ENCODE measurements at regions not wholly inside any gene's neighbourhood (a gene's known extent, or its start where the extent isn't known, plus 50 kb on each side); places are given as distances from the start of the nearest gene placed in this dataset.
A peak's percentile ranks its signal among the peaks of the same experiment; 100 is the strongest.

DNA sequence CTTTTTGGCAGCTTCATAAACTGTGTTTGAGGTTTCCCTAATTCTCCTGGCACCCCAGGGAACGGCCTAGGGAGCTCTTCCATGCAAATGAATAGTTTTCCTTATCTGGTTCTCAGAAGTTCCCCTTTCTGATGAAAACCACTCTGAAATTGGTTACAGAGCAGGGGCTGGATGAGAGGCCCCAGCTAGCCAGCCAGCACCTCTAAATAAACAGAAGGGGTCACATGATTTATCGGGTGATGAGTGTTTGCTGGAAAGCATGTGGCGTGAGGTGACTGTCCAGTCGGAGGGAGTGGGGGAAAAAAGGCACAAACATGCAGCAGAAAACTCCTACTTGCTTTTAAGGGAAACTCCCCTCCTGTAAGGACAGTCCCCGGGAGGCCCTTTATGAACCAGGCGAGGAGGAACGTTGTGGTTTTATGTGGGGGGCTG is 261.2 kb upstream of the ANKRD55 start (continued):
- TF ChIP-seq, protein P1, sequence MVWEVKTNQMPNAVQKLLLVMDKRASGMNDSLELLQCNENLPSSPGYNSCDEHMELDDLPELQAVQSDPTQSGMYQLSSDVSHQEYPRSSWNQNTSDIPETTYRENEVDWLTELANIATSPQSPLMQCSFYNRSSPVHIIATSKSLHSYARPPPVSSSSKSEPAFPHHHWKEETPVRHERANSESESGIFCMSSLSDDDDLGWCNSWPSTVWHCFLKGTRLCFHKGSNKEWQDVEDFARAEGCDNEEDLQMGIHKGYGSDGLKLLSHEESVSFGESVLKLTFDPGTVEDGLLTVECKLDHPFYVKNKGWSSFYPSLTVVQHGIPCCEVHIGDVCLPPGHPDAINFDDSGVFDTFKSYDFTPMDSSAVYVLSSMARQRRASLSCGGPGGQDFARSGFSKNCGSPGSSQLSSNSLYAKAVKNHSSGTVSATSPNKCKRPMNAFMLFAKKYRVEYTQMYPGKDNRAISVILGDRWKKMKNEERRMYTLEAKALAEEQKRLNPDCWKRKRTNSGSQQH (CRISPR knock-in tag; IDR thresholded peaks at IDR 0.05) = no peak
- TF ChIP-seq SPI1 (IDR thresholded peaks at IDR 0.05; ENCODE audit: borderline replicate concordance, low read depth, low read length) (no peak), KLF10 (CRISPR knock-in tag; IDR thresholded peaks at IDR 0.05) (no peak), DDX20 (tag; IDR thresholded peaks at IDR 0.05; ENCODE audit: low read depth) (no peak), KDM2B (CRISPR knock-in tag; IDR thresholded peaks at IDR 0.05) (no peak), HNRNPL (IDR thresholded peaks at IDR 0.05; ENCODE audit: low read depth, low read length) (no peak), ZBTB8A (IDR thresholded peaks at IDR 0.05; ENCODE audit: partially characterized antibody) (no peak), XRCC5 (IDR thresholded peaks at IDR 0.05; ENCODE audit: low read depth, low read length) (no peak), HDAC1 (IDR thresholded peaks at IDR 0.05) (no peak), MYC (IDR thresholded peaks at IDR 0.05; ENCODE audit: low read depth, low read length) (peak; percentile 63; the same call in 1 of the 2 replicates), MYC (CRISPR knock-in tag; IDR thresholded peaks at IDR 0.05; ENCODE audit: borderline replicate concordance, low read depth) (no peak), ZFX (CRISPR knock-in tag; IDR thresholded peaks at IDR 0.05) (no peak), ZNF316 (IDR thresholded peaks at IDR 0.05) (no peak), KDM5B (IDR thresholded peaks at IDR 0.05; ENCODE audit: insufficient replicate concordance, low read depth, low read length) (no peak), SMARCA5 (IDR thresholded peaks at IDR 0.05) (no peak), ZNF830 (CRISPR knock-in tag; IDR thresholded peaks at IDR 0.05) (no peak), MED1 (CRISPR knock-in tag; IDR thresholded peaks at IDR 0.05; ENCODE audit: borderline replicate concordance) (no peak), SMAD1 (IDR thresholded peaks at IDR 0.05; ENCODE audit: low read depth, low read length, partially characterized antibody) (no peak), POLR2B (IDR thresholded peaks at IDR 0.05; ENCODE audit: low read depth, partially characterized antibody) (no peak)
- TF ChIP-seq, protein P2, sequence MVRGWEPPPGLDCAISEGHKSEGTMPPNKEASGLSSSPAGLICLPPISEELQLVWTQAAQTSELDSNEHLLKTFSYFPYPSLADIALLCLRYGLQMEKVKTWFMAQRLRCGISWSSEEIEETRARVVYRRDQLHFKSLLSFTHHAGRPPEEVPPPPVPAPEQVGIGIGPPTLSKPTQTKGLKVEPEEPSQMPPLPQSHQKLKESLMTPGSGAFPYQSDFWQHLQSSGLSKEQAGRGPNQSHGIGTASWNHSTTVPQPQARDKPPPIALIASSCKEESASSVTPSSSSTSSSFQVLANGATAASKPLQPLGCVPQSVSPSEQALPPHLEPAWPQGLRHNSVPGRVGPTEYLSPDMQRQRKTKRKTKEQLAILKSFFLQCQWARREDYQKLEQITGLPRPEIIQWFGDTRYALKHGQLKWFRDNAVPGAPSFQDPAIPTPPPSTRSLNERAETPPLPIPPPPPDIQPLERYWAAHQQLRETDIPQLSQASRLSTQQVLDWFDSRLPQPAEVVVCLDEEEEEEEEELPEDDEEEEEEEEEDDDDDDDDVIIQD (CRISPR knock-in tag; IDR thresholded peaks at IDR 0.05) = no peak
- TF ChIP-seq, protein P3, sequence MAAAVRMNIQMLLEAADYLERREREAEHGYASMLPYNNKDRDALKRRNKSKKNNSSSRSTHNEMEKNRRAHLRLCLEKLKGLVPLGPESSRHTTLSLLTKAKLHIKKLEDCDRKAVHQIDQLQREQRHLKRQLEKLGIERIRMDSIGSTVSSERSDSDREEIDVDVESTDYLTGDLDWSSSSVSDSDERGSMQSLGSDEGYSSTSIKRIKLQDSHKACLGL (CRISPR knock-in tag; IDR thresholded peaks at IDR 0.05; ENCODE audit: borderline replicate concordance, poor library complexity, severe bottlenecking) = no peak
- TF ChIP-seq, protein P4, sequence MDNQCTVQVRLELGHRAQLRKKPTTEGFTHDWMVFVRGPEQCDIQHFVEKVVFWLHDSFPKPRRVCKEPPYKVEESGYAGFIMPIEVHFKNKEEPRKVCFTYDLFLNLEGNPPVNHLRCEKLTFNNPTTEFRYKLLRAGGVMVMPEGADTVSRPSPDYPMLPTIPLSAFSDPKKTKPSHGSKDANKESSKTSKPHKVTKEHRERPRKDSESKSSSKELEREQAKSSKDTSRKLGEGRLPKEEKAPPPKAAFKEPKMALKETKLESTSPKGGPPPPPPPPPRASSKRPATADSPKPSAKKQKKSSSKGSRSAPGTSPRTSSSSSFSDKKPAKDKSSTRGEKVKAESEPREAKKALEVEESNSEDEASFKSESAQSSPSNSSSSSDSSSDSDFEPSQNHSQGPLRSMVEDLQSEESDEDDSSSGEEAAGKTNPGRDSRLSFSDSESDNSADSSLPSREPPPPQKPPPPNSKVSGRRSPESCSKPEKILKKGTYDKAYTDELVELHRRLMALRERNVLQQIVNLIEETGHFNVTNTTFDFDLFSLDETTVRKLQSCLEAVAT (IDR thresholded peaks at IDR 0.05) = no peak
- TF ChIP-seq, protein P5, sequence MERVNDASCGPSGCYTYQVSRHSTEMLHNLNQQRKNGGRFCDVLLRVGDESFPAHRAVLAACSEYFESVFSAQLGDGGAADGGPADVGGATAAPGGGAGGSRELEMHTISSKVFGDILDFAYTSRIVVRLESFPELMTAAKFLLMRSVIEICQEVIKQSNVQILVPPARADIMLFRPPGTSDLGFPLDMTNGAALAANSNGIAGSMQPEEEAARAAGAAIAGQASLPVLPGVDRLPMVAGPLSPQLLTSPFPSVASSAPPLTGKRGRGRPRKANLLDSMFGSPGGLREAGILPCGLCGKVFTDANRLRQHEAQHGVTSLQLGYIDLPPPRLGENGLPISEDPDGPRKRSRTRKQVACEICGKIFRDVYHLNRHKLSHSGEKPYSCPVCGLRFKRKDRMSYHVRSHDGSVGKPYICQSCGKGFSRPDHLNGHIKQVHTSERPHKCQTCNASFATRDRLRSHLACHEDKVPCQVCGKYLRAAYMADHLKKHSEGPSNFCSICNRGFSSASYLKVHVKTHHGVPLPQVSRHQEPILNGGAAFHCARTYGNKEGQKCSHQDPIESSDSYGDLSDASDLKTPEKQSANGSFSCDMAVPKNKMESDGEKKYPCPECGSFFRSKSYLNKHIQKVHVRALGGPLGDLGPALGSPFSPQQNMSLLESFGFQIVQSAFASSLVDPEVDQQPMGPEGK (CRISPR knock-in tag; IDR thresholded peaks at IDR 0.05; ENCODE audit: borderline replicate concordance) = no peak

All from K562 (cell line).